ENCODE measurements at regions not wholly inside any gene's neighbourhood (a gene's known extent, or its start where the extent isn't known, plus 50 kb on each side); places are given as distances from the start of the nearest gene placed in this dataset.

DNA sequence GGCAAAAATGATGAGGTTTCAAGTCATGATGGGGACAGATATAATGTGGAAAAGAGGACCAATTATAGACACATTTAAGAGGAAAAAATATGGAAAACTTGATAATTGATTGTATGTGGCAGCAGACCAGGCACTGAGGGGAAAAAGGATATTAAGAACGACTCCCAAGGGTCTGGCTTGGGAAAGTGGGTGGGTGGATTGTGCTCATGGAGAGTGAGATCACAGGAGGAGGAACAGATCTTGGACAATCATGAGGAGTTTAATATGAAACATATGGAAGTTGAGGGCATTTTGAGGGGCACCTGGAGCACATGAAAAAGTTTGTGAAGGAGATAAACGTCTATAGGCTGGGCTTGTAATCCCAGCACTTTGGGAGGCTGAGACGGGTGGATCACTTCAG, 454.3 kb upstream of the KLF4 start:
- no peaks in the 10 kb centered on the region for H3K4me1 ChIP-seq (replicated peaks in 1 of 2)
- no peak overlapping the region for H3K4me3 ChIP-seq
- no peaks in the 10 kb centered on the region for H3K9me3 ChIP-seq (replicated peaks in 1 of 3)
- no peak overlapping the region for H3K27ac ChIP-seq
- DNase-seq: no peak
- intact Hi-C loops (cut with DNase I): no loop called here
- H3K27me3 ChIP-seq: peaks cover 15% of the 10 kb centered on the region
- TF ChIP-seq, protein P1, sequence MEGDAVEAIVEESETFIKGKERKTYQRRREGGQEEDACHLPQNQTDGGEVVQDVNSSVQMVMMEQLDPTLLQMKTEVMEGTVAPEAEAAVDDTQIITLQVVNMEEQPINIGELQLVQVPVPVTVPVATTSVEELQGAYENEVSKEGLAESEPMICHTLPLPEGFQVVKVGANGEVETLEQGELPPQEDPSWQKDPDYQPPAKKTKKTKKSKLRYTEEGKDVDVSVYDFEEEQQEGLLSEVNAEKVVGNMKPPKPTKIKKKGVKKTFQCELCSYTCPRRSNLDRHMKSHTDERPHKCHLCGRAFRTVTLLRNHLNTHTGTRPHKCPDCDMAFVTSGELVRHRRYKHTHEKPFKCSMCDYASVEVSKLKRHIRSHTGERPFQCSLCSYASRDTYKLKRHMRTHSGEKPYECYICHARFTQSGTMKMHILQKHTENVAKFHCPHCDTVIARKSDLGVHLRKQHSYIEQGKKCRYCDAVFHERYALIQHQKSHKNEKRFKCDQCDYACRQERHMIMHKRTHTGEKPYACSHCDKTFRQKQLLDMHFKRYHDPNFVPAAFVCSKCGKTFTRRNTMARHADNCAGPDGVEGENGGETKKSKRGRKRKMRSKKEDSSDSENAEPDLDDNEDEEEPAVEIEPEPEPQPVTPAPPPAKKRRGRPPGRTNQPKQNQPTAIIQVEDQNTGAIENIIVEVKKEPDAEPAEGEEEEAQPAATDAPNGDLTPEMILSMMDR (IDR thresholded peaks at IDR 0.05): no peak
- TF ChIP-seq POLR2A (IDR thresholded peaks at IDR 0.05): no peak
- H3K36me3 ChIP-seq (replicated peaks in 1 of 2): no peaks in the 10 kb centered on the region
- WGBS, 4 donors: 62 to 81% (median 73%) methylated on average over 3 of the region's 3 CpGs

DNA sequence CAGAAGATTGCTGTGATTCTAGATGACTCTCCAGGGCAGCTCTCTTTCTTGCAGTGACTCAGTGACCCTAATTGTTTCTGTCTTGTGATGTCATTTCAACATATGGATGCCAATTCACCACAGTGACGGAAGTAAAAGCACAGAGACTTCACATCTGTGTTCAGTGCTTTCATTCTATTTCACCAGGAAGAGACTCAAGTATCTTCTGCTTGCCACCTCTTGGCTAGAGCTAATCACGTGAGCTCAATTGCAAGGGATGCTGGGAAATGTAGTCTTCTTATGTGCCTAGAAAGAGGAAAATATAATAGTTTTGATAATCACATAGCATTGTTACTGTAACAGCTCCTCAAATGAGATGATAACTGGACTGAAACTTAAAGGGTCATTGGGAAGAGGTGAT, 453.3 kb upstream of the KLF4 start:
- WGBS, 4 donors: 73 to 83% (median 82%) methylated on average over 2 of the region's 2 CpGs
- TF ChIP-seq POLR2A (IDR thresholded peaks at IDR 0.05): no peak
- TF ChIP-seq, protein P1 (IDR thresholded peaks at IDR 0.05): no peak
- Histone ChIP-seq H3K4me1 (replicated peaks in 1 of 2) (no peaks in the 10 kb centered on the region), H3K27ac (no peak overlapping the region), H3K4me3 (no peak overlapping the region), H3K9me3 (replicated peaks in 1 of 3) (no peaks in the 10 kb centered on the region), H3K27me3 (peaks cover 10% of the 10 kb centered on the region), H3K36me3 (replicated peaks in 1 of 2) (no peaks in the 10 kb centered on the region)
- intact Hi-C loops (cut with DNase I): no loop called here
- no peak for DNase-seq

DNA sequence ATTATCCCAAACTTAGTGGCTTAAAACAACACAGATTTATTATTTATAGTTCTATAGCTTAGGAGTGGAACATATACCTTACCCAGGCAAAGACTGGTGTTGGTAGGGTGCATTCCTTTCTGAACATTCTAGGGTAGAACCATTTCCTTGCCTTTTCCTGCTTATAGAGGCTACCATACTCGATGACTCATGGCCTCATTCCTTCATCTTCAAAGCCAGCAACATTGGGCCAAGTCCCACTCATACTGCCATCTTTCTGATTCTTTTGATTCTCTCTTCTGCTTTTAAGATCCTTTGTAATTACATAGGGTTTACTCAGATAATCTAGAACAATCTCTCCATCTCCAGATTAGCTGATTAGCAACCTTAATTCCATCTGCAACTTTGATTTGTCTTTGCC, 452.7 kb upstream of the KLF4 start:
- Histone ChIP-seq H3K4me3 (no peak overlapping the region), H3K36me3 (replicated peaks in 1 of 2) (no peaks in the 10 kb centered on the region), H3K4me1 (replicated peaks in 1 of 2) (no peaks in the 10 kb centered on the region), H3K27me3 (peaks cover 9% of the 10 kb centered on the region), H3K27ac (no peak overlapping the region), H3K9me3 (replicated peaks in 1 of 3) (no peaks in the 10 kb centered on the region)
- TF ChIP-seq POLR2A (IDR thresholded peaks at IDR 0.05): no peak
- TF ChIP-seq, protein P1 (IDR thresholded peaks at IDR 0.05): no peak
- WGBS, 4 donors: 83 to 91% (median 87%) methylated on average over 1 of the region's 1 CpG
- DNase-seq: no peak
- intact Hi-C loops (cut with DNase I): no loop called here

DNA sequence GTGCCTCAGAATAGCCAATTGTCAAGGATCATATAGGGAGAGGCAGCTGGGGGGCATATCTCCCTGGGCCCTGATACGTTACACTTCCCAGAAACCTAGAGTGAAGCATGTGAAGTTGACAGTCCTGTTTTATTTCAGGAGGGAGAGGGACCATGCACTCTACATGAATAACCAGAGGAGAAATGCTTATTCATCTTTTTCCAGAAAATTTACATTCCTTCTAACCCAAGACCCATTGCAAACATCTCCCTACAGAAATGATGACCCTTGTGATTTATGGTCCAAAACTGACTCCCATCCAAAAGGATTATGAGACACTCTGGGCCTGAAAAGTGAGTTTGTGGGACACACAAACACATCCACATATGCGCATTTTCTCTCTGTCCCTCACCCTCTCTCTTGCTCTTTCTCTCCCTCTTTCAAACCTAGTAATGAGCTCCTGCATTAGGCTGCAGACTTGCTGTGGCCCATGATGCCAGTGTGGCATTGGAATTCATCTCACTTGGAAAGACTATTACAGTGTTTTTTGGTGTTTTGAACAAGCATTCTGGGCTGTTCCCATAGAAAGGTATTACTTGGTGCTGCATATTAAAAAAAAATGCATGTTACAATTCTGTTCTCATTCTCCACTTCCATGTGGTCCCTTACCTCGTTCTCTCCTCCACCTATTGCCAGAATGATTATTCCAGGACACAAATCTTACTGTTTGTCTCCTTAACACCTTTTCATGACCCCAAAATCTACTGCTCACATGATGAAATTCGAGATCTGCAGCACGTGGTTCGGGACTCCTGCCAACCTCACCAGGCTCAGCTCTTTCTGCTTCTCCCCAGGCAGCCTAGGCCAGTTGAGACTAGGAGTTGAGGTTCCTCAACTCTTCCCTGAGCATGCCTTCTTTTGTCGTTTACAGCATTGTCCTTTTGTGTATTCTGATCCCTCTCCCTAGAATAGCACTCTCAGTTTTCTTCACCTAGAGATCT, 451.3 kb upstream of the KLF4 start:
- intact Hi-C loops (cut with DNase I): no loop called here
- peaks cover 9% of the 10 kb centered on the region for H3K27me3 ChIP-seq
- no peak overlapping the region for H3K27ac ChIP-seq
- TF ChIP-seq, protein P1 (IDR thresholded peaks at IDR 0.05): no peak
- TF ChIP-seq POLR2A (IDR thresholded peaks at IDR 0.05): no peak
- no peak overlapping the region for H3K4me3 ChIP-seq
- WGBS, 4 donors: 72 to 77% (median 76%) methylated on average over 7 of the region's 7 CpGs
- no peaks in the 10 kb centered on the region for H3K9me3 ChIP-seq (replicated peaks in 1 of 3)
- H3K36me3 ChIP-seq (replicated peaks in 1 of 2): no peaks in the 10 kb centered on the region
- H3K4me1 ChIP-seq (replicated peaks in 1 of 2): no peaks in the 10 kb centered on the region
- DNase-seq: no peak

Data from adrenal gland (tissue), 9 donors.